ENCODE measurements at regions not wholly inside any gene's neighbourhood (a gene's known extent, or its start where the extent isn't known, plus 50 kb on each side); places are given as distances from the start of the nearest gene placed in this dataset.

DNA sequence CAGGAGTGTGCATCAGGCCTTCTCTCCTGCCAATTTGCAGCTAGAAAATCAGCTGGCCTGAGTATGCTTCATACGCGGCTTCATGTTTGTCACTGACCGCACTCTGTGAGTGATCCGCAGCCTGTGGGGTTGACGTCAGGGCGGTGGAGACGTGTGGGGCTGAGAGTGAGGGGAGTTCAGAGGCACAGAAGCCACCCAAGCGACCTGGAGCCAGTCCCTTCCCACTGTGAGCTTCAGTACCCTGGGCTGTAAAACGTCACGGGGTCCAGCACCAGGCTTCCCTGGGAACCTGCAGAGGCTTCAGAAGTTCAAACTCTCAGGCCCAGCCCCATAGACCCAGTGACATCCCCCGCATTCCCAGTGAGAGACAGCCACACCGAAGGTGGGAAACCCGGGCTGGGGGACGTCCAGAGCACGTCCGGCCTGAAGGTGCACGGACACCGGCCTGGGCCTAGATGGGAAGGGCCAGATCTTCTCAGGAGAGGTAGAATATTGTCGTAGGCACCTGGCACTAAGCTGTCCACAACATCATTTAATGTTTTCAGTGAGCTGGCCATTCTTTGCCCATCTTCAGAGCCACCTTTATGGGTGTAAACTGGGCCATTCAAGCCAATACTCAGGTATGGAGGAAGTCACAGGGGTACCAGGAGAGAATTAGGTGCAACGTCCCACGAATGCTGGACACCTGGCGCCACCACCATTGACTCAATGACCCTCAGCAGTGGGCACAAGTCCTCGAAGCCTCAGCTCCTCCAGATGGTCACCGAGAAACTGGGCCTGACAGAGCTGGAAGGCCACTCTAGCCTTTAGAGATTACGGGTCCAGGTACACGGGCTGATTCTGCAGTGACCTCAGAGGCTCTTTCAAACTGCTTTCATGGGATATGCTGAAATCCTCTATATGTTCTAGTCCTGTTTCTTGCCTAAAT, 235.6 kb upstream of the MYT1L start:
- no peak overlapping the region for H3K4me3 ChIP-seq (ENCODE audit: insufficient read depth, low read length)
- H3K36me3 ChIP-seq (ENCODE audit: insufficient read depth, low read length) = no peaks in the 10 kb centered on the region
- no peaks in the 10 kb centered on the region for H3K4me1 ChIP-seq (ENCODE audit: insufficient read depth, low read length)
- TF ChIP-seq, protein P1, sequence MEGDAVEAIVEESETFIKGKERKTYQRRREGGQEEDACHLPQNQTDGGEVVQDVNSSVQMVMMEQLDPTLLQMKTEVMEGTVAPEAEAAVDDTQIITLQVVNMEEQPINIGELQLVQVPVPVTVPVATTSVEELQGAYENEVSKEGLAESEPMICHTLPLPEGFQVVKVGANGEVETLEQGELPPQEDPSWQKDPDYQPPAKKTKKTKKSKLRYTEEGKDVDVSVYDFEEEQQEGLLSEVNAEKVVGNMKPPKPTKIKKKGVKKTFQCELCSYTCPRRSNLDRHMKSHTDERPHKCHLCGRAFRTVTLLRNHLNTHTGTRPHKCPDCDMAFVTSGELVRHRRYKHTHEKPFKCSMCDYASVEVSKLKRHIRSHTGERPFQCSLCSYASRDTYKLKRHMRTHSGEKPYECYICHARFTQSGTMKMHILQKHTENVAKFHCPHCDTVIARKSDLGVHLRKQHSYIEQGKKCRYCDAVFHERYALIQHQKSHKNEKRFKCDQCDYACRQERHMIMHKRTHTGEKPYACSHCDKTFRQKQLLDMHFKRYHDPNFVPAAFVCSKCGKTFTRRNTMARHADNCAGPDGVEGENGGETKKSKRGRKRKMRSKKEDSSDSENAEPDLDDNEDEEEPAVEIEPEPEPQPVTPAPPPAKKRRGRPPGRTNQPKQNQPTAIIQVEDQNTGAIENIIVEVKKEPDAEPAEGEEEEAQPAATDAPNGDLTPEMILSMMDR (IDR thresholded peaks at IDR 0.05; ENCODE audit: extremely low read depth, low read depth, low read length) = no peak
- H3K4me2 ChIP-seq (ENCODE audit: insufficient read depth, low read length) = no peak overlapping the region
- H3K79me2 ChIP-seq (ENCODE audit: insufficient read depth, low read length) = no peaks in the 10 kb centered on the region
- no peaks in the 10 kb centered on the region for H3K27me3 ChIP-seq (ENCODE audit: insufficient read depth, low read length)
- DNase-seq (ENCODE audit: insufficient read length, low spot score, missing footprints) = no peak
- no peaks in the 10 kb centered on the region for H4K20me1 ChIP-seq (ENCODE audit: insufficient read depth, low read length)
- no peak overlapping the region for H2AFZ ChIP-seq (ENCODE audit: low read length)
- peaks cover 3% of the 10 kb centered on the region for H3K9me3 ChIP-seq (ENCODE audit: low read depth, low read length)
- no peak overlapping the region for H3K27ac ChIP-seq (ENCODE audit: low read depth, low read length)

DNA sequence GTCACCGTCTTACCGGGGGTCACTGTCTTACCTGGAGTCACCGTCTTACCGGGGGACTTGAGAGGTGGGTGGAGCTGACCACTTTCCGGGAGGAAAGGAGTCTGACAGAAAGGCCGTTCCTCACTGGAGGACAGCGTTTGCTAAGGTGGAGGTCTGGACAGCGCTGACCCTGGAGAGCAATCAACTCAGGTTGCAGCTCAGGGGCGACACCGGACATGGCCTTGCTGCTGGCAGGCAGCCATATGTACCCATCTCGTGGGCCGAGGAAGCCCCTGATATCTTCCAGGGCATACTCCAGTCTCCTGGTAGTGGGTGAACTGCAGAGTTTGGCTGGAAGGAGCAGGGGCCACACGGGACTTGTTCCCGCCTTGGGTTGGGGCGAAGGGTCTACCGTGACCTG, 234.6 kb upstream of the MYT1L start:
- Histone ChIP-seq H3K36me3 (ENCODE audit: insufficient read depth, low read length) (no peaks in the 10 kb centered on the region), H3K79me2 (ENCODE audit: insufficient read depth, low read length) (no peaks in the 10 kb centered on the region), H3K9me3 (ENCODE audit: low read depth, low read length) (peaks cover 3% of the 10 kb centered on the region), H3K4me2 (ENCODE audit: insufficient read depth, low read length) (no peak overlapping the region), H3K4me3 (ENCODE audit: insufficient read depth, low read length) (no peak overlapping the region), H3K27ac (ENCODE audit: low read depth, low read length) (no peak overlapping the region), H4K20me1 (ENCODE audit: insufficient read depth, low read length) (no peaks in the 10 kb centered on the region), H2AFZ (ENCODE audit: low read length) (no peak overlapping the region), H3K4me1 (ENCODE audit: insufficient read depth, low read length) (no peaks in the 10 kb centered on the region), H3K27me3 (ENCODE audit: insufficient read depth, low read length) (no peaks in the 10 kb centered on the region)
- TF ChIP-seq, protein P1 (IDR thresholded peaks at IDR 0.05; ENCODE audit: extremely low read depth, low read depth, low read length) = no peak
- DNase-seq (ENCODE audit: insufficient read length, low spot score, missing footprints) = no peak

DNA sequence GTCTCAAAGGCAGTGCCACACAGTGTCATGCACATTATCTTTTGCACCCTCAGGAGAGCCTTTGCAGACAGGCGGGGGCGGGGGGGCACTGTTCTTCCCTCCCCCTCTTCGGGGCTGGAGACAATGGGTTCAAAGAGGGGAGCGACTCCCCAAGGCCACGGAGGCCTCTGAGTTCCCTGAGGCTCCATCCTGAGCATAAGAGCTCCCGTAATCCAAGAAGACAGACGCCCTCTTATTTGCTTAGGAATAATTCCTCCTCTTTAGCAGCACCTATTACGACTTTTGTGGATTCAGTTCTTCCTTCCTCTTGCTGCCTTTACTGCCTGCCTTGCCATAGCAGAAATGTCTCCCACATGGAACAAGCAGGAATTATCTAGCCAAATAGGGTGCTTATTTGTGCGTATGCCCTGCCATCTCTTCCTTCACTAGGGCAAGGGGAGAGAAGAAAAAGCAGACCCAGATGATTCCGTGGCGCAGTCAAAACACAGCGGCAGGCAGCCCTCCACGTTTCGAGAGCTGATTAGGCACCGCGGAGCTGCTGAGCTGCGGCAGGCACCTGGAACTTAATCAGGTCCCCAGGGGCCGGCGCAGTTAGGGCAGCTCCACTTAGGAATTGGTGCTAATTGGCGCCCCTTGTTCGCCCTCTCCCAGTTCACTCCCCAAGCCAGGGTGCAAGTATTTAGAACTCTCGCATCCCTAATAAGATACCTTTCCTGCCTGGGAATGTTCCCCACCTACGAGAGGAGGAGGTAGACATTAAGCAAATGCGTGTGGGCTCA, 233.4 kb upstream of the MYT1L start:
- H3K4me3 ChIP-seq (ENCODE audit: insufficient read depth, low read length) = no peak overlapping the region

More for the DNA sequence above, 233.4 kb upstream of the MYT1L start:
- Histone ChIP-seq H4K20me1 (ENCODE audit: insufficient read depth, low read length) (no peaks in the 10 kb centered on the region), H3K27me3 (ENCODE audit: insufficient read depth, low read length) (no peaks in the 10 kb centered on the region), H3K9me3 (ENCODE audit: low read depth, low read length) (peaks cover 3% of the 10 kb centered on the region), H2AFZ (ENCODE audit: low read length) (no peak overlapping the region), H3K4me2 (ENCODE audit: insufficient read depth, low read length) (no peak overlapping the region), H3K27ac (ENCODE audit: low read depth, low read length) (no peak overlapping the region), H3K79me2 (ENCODE audit: insufficient read depth, low read length) (no peaks in the 10 kb centered on the region), H3K36me3 (ENCODE audit: insufficient read depth, low read length) (no peaks in the 10 kb centered on the region), H3K4me1 (ENCODE audit: insufficient read depth, low read length) (no peaks in the 10 kb centered on the region)
- DNase-seq (ENCODE audit: insufficient read length, low spot score, missing footprints) = no peak
- TF ChIP-seq, protein P1 (IDR thresholded peaks at IDR 0.05; ENCODE audit: extremely low read depth, low read depth, low read length) = no peak

Measured in osteoblast (primary cell).